NOMO-1 treated with dmso at 0.1 percent for 144 hours (cell line): ENCODE measurements at regions not wholly inside any gene's neighbourhood (a gene's known extent, or its start where the extent isn't known, plus 50 kb on each side); places are given as distances from the start of the nearest gene placed in this dataset.
"Not testable (repeated sequence)": the region's sequence is repeated elsewhere in the genome, so short reads cannot be mapped to it uniquely, and the experiment has no call there.

ENCODE experiments used
- DNase-seq: peaks from one replicate; lab custom pipeline; 2025; ENCODE audit not compliant: unreplicated experiment; lab: John Stamatoyannopoulos, UW

GRCh38 chr10:64535131-64535867 is 1014.1 kb downstream of the REEP3 start:
- DNase-seq = no peak

- no peak for DNase-seq
These were observed 1015.9 kb downstream of the REEP3 start for GRCh38 chr10:64537112-64537511.

DNA sequence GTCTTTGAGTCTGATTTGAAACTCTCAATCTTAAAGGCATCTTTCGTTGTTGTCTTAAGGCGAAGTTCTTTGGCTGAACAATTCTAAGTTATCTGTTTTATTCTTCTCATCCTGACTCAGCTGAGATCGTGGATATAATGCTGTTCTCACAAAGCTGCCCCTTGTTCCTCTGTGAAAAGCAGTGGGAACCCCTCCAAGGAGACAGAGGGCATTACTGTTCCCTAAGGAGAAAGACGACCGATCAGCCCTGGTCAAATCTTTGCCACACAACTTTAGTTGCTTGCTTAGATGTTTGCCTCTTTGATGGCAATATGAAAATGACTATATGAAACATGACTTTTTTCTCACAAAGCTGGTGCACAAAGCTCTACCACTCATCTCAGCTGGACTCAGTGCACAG is 1016.7 kb downstream of the REEP3 start:
- DNase-seq = no peak

DNA sequence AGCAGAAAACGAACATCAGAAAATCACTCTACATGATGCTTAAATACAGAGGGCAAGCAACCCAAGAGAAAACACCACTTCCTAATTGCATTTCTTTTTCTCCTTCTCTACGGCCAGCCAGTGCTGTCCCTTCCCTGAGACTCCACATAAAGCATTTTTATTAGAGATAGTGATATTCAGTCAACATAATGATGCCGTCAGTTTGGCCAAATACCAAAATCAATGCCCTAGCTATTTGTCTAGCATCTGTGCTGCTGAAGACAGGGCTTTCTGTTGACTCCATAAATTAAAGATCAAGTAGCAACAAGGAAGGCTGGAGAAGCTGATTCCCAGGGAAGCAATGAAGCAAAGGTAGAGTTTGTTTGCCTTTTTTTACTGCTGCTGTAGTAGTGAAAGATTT is 1024.9 kb downstream of the REEP3 start:
- DNase-seq = no peak

DNA sequence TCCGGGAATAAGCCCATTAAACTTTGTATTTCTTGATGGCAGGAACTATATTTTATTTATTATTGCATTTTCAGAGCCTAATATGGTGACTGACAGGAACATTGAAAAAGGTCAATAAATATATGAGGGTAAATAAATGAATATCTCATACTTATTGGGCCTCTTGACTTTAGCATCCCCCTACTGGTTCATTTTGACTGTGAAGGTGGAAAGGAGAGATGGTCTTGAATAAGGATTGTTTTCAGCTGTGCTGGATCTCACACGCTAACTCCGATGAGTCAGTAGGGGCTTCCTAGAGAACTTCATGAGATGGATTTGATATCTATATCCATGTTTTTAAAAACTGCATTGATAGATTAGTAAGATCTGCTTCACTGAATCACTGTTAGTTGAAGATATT is 1026.0 kb downstream of the REEP3 start:
- no peak for DNase-seq

- DNase-seq = no peak
These were observed 1034.5 kb downstream of the REEP3 start for GRCh38 chr10:64555666-64556065.

- DNase-seq = no peak
These were observed 1037.1 kb downstream of the REEP3 start for GRCh38 chr10:64558094-64558835.

DNA sequence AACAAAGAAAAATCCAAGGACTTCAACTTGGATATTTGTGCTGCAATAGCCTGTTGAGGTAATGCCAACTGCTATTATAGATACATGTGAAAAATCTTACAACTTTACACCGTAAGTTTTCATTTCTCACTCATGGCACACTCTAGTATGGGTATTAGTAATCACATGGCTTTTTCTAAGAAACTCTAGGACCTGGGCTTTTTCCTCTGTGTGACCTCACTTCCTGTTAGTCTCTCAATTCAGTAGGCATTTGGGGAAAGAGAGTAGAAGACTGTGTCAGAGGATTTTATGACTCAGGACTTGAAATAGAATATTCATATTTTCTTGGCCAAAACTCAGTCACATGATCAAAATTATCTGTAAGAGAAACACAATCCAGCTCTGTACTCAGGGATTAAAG is 1049.9 kb downstream of the REEP3 start:
- no peak for DNase-seq

- no peak for DNase-seq
These were observed 1052.6 kb downstream of the REEP3 start for GRCh38 chr10:64573623-64574325.

DNA sequence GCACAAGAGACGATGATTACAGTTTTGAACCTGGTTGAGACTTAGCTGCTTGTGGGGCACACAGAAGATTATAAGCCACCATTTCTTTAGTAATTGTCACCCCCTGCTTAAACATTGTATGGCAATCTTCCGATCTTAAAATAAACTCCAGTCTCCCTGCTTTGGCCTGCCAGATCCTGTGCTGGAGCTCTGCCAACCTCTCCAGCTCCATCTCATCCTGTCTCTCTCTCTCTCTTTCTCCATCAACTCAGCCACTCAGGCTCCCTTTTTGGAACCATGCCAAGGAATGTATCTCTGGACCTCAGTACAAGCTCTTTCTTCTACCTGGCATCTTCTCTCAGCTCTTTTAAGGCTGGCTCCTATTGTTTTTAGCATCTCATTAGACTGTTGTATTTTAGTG is 1053.2 kb downstream of the REEP3 start:
- no peak for DNase-seq

GRCh38 chr10:64576497-64576896 is 1055.3 kb downstream of the REEP3 start:
- no peak for DNase-seq

DNA sequence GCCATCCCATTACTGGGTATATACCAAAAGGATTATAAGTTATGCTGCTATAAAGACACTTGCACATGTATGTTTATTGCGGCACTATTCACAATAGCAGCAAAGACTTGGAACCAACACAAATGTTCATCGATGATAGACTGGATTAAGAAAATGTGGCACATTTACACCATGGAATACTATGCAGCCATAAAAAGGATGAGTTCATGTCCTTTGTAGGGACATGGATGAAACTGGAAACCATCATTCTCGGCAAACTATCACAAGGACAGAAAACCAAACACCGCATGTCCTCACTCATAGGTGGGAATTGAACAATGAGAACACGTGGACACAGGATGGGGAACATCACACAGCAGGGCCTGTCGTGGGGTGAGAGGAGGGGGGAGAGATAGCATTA is 1057.6 kb downstream of the REEP3 start:
- DNase-seq = not testable (repeated sequence)

DNA sequence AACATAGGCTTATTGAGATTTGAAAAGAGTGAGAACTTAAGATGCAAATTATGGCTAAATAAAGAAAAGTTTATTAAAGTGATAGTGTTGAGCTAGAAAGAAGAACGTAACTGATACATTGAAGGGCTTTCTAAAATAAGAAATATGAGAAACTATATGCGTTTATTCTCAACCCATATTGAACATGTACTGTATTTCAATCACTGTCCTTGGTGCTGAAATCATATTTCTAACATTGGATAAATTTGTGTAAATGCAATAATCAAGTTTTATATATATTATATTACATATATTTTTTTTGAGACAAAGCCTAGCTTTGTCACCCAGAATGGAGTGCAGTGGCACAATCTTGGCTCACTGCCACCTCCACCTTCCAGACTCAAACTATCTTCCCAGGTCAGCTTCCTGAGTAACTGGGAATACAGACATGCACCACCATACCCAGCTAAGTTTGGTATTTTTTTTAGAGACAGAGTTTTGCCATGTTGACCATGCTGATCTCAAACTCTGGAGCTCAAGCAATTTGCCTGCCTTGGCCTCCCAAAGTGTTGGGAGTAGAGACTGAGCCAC is 1065.8 kb downstream of the REEP3 start:
- DNase-seq = no peak

DNA sequence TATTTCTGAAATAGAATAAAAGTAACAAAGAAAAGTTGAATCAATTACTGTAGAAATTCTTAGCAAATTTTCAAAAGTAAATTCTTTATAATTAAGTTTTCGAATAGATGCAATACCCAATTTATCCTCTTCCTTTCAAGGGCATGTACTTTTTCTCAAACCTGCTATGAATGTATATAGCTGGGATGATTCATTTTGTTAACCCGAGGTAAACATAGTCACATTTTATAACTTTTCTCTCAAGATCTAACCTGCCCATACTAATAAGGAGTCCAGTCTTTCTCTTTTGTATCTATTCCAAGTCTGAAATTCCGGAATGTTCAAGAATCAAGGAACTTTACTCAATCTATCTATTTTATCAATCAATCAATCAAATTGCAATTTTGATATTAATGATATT is 1072.9 kb downstream of the REEP3 start:
- no peak for DNase-seq

DNA sequence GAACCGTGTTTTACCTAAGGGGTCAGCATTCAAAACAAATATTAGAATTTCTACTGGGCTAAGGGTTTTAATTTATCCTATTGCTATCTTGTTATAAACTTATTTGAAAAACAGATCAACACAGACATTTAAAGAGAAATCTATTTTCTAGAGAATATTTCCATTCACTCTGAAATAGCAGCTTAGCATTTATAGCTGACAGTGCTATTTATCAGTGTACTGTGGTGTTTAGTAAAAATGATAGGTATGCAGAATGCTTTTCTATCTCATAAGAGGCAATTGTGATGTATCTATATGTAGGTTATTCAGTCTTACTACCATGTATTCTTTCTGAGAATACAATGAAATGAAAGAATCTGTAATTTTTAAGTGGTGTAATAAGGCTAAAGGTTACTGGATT is 1077.4 kb downstream of the REEP3 start:
- no peak for DNase-seq

DNA sequence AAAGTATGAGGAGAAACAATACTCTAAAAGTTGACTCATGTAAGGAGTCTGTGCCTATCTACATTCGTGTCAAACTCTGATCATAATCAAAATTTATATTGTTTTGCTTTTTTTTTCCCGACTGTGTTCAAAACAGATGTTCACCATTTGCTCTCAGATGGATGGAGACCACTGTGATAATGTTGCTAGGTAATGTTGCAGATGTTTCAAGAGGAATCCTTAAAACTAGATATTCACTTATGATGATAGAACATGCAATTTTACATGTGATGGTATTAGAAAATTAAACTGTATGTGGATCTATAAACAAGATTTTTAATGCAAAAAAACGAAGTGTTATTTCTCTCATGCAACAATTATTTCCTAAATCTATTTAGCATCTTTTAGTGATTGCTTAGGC is 1080.1 kb downstream of the REEP3 start:
- DNase-seq = no peak

DNA sequence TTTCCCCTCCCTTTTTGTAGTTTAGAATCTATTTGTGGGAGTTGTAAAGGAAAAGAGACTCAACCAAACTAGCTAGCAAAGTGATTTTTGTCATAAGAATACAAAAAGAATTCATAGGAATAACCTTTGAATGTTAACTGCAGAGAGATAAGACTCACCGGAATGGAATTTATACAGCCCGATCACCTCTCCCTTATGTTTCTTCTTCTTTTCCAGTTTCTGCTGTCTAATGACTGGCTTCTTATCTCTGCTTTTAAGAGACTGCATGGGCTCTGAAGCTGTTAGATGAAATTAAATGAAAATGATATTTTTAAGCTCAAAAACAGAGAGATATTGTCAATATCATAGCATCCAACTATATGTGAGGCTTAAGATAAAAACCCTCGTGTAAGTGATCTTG is 1095.9 kb downstream of the REEP3 start:
- DNase-seq = no peak

GRCh38 chr10:64619102-64619501 is 1097.9 kb downstream of the REEP3 start:
- DNase-seq = no peak

DNA sequence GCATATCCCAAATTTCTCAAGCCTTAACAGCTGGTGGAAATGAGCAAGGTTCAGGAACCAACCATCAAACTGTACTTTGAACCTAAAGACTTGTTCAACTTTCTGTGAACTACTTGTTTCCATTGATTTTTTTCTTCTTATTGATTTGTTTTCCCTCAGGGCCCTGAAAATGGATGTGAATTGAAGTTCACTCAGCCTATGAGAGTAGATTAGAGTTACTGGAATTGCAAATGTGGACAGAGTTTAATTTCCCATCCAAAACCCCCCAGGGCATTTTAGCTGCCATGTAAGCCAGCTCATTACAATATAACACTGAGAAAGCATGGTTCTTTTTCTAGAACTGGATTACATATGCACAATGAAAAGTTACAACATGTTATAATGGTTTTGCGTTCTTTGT is 1105.7 kb downstream of the REEP3 start:
- no peak for DNase-seq

GRCh38 chr10:64630534-64630933 is 1109.3 kb downstream of the REEP3 start:
- no peak for DNase-seq

- no peak for DNase-seq
These were observed 1114.7 kb downstream of the REEP3 start for GRCh38 chr10:64635906-64636305.

- DNase-seq = no peak
These were observed 1115.3 kb downstream of the REEP3 start for GRCh38 chr10:64636461-64636860.
